GM18907 (cell line): ENCODE measurements at regions not wholly inside any gene's neighbourhood (a gene's known extent, or its start where the extent isn't known, plus 50 kb on each side); places are given as distances from the start of the nearest gene placed in this dataset.
"Not testable (repeated sequence)": the region's sequence is repeated elsewhere in the genome, so short reads cannot be mapped to it uniquely, and the experiment has no call there.

Experiments
- ATAC-seq: cut with Tn5 transposase; IDR thresholded peaks from one replicate; pipeline ENCODE4 v1.9.1; 2021; ENCODE audit warnings: mild to moderate bottlenecking, moderate library complexity; ENCODE audit not compliant: unreplicated experiment

GRCh38 chr12:114858388-114859146, 174.6 kb upstream of the TBX3 start:
- no peak for ATAC-seq

GRCh38 chr12:114855678-114856077, 171.7 kb upstream of the TBX3 start:
- ATAC-seq: no peak

GRCh38 chr12:114852976-114853529, 169.1 kb upstream of the TBX3 start:
- ATAC-seq: no peak

- no peak for ATAC-seq
Measured at GRCh38 chr12:114851981-114852380, 168.0 kb upstream of the TBX3 start.

- no peak for ATAC-seq
Measured at GRCh38 chr12:114850661-114851275, 166.8 kb upstream of the TBX3 start.

- no peak for ATAC-seq
Measured at GRCh38 chr12:114848666-114849065, 164.7 kb upstream of the TBX3 start.

- ATAC-seq: no peak
Measured at GRCh38 chr12:114847441-114848035, 163.6 kb upstream of the TBX3 start.

- no peak for ATAC-seq
Measured at GRCh38 chr12:114846771-114847170, 162.8 kb upstream of the TBX3 start.

GRCh38 chr12:114841557-114842251, 157.7 kb upstream of the TBX3 start:
- no peak for ATAC-seq

GRCh38 chr12:114838480-114838879, 154.5 kb upstream of the TBX3 start:
- no peak for ATAC-seq

- no peak for ATAC-seq
Measured at GRCh38 chr12:114836609-114837008, 152.6 kb upstream of the TBX3 start.

GRCh38 chr12:114835031-114835430, 151.1 kb upstream of the TBX3 start:
- no peak for ATAC-seq

- no peak for ATAC-seq
Measured at GRCh38 chr12:114834621-114835020, 150.6 kb upstream of the TBX3 start.

GRCh38 chr12:114829833-114830232, 145.9 kb upstream of the TBX3 start:
- ATAC-seq: no peak

- ATAC-seq: not testable (repeated sequence)
Measured at GRCh38 chr12:114829244-114829643, 145.3 kb upstream of the TBX3 start.

GRCh38 chr12:114827461-114827860, 143.5 kb upstream of the TBX3 start:
- ATAC-seq: no peak

GRCh38 chr12:114826244-114826643, 142.3 kb upstream of the TBX3 start:
- no peak for ATAC-seq

GRCh38 chr12:114823724-114824123, 139.7 kb upstream of the TBX3 start:
- ATAC-seq: no peak

GRCh38 chr12:114821570-114821969, 137.6 kb upstream of the TBX3 start:
- ATAC-seq: no peak

GRCh38 chr12:114820796-114821195, 136.8 kb upstream of the TBX3 start:
- no peak for ATAC-seq
